ENCODE measurements at regions not wholly inside any gene's neighbourhood (a gene's known extent, or its start where the extent isn't known, plus 50 kb on each side); places are given as distances from the start of the nearest gene placed in this dataset.

- H3K4me1 ChIP-seq (ENCODE audit: insufficient read depth, low read length) = peaks cover 13% of the 10 kb centered on the region; the same call in 1 of the 2 replicates
- TF ChIP-seq TERF1 (CRISPR knock-in tag; IDR thresholded peaks at IDR 0.05) (no peak), ATF5 (CRISPR knock-in tag; IDR thresholded peaks at IDR 0.05; ENCODE audit: low read depth) (no peak), GABPA (IDR thresholded peaks at IDR 0.05; ENCODE audit: low read depth, low read length) (0 out of 2 replicates have a peak, but pooled peaks have one; percentile 13), GABPA (CRISPR knock-in tag; IDR thresholded peaks at IDR 0.05; ENCODE audit: low read depth) (no peak), KLF15 (CRISPR knock-in tag; IDR thresholded peaks at IDR 0.05; ENCODE audit: borderline replicate concordance) (no peak), NFYC (CRISPR knock-in tag; IDR thresholded peaks at IDR 0.05) (no peak), ZFP41 (CRISPR knock-in tag; IDR thresholded peaks at IDR 0.05; ENCODE audit: borderline replicate concordance) (no peak), ZNF7 (CRISPR knock-in tag; IDR thresholded peaks at IDR 0.05) (no peak), ZNF138 (CRISPR knock-in tag; IDR thresholded peaks at IDR 0.05; ENCODE audit: low read depth) (no peak)
- no peak for FAIRE-seq
- H2AFZ ChIP-seq (ENCODE audit: low read length) = no peak overlapping the region
- ChIA-PET POLR2A (no interaction called here), CTCF (ENCODE audit: low intra/inter-chr PET ratio, low total read pairs) (no interaction called here)
- in situ Hi-C loops (cut with HindIII; ENCODE audit: extremely low pct_ligation_motif_present, low pct_unique_long_range_greater_than_20kb) = no loop called here
- no TSS peak for BruUV-seq (replicated peaks)
- intact Hi-C loops (cut with micrococcal nuclease; ENCODE audit: unreplicated experiment) = loop anchor here (1.0 kb wide), 1 partner anchor 38 kb away; no protein-coding TSS in a partner anchor
- 26% methylated on average over 7 of the region's 8 CpGs for WGBS (ENCODE audit: low lambda C conversion rate)
- H3K27me3 ChIP-seq (ENCODE audit: control insufficient read depth in 1 of 2, insufficient read depth in 2 of 2, low read length in 2 of 2) = peaks cover 11 to 89% of the 10 kb centered on the region in 2 experiments
- H3K36me3 ChIP-seq (replicated peaks in 1 of 2; ENCODE audit: control insufficient read depth in 1 of 2, insufficient read depth in 2 of 2, low read length in 2 of 2) = no peaks in the 10 kb centered on the region
- no peak overlapping the region for H3K9ac ChIP-seq (ENCODE audit: insufficient read depth, low read depth, low read length)
- H3K79me2 ChIP-seq (ENCODE audit: insufficient read depth, low read length) = no peaks in the 10 kb centered on the region
- no peak for ATAC-seq
- no peak overlapping the region for H3K4me2 ChIP-seq (ENCODE audit: low read depth, low read length)
- DNase-seq (ENCODE audit: low spot score) = no peak
- H3K4me3 ChIP-seq (replicated peaks in 1 of 3; ENCODE audit: insufficient read depth in 1 of 3, low read depth in 2 of 3, low read length in 3 of 3) = no peak overlapping the region
- H4K20me1 ChIP-seq (ENCODE audit: insufficient read depth, low read length) = peaks cover 5% of the 10 kb centered on the region; the same call in 1 of the 2 replicates
- H3K9me3 ChIP-seq (ENCODE audit: low read length) = no peaks in the 10 kb centered on the region
- H3K27ac ChIP-seq (ENCODE audit: extremely low read length, insufficient read depth, low read length) = no peak overlapping the region
Observed at GRCh38 chr2:120594856-120595685, 140.6 kb upstream of the GLI2 start.
